ENCODE measurements at regions not wholly inside any gene's neighbourhood (a gene's known extent, or its start where the extent isn't known, plus 50 kb on each side); places are given as distances from the start of the nearest gene placed in this dataset.

DNA sequence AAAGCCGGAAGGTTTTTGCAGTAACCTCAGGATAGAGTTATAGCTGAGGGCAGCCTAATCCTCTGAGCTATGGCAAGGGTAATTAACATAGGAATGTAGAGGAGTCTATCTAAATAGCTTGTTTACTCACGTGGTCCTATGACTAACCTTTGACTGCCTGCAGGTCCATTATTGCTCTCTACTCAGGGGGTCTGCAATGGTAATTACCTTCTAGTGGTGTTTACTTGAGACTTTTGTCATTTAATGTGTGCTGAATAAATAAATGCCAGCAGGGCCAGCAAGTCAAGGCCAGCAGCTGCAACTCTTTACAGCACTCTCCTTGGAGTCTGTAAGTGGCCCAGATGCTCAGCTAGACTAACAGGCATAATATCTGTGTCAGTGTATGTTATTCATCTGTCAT lies 212.7 kb upstream of the FMR1 start:
- Histone ChIP-seq H3K9me2 (ENCODE audit: insufficient read depth, low read length) (no peaks in the 10 kb centered on the region), H3K27me3 (ENCODE audit: insufficient read depth, low read depth, low read length) (no peaks in the 10 kb centered on the region), H3K79me2 (replicated peaks; ENCODE audit: insufficient read depth, low read length) (no peaks in the 10 kb centered on the region), H2AFZ (ENCODE audit: low read depth, low read length) (no peak overlapping the region), H3F3A (ENCODE audit: insufficient read depth, low read length, poor library complexity, severe bottlenecking) (no peaks in the 10 kb centered on the region), H3K9ac (ENCODE audit: low read length) (no peak overlapping the region), H3K27ac (ENCODE audit: low read length) (no peak overlapping the region), H3K36me3 (ENCODE audit: insufficient read depth, low read length) (no peaks in the 10 kb centered on the region), H4K20me1 (ENCODE audit: insufficient read depth) (no peaks in the 10 kb centered on the region), H3K9me3 (ENCODE audit: low read length) (no peaks in the 10 kb centered on the region), H3K4me3 (ENCODE audit: low read length) (no peak overlapping the region), H3K4me2 (ENCODE audit: low read length) (no peak overlapping the region)
- TF ChIP-seq TAF1 (IDR thresholded peaks at IDR 0.05; ENCODE audit: low read depth) (no peak), EZH2 (IDR thresholded peaks at IDR 0.05; ENCODE audit: borderline replicate concordance, insufficient read depth, low read length, poor library complexity, severe bottlenecking) (no peak), MXI1 (conservative IDR thresholded peaks at IDR 0.05; ENCODE audit: poor library complexity, severe bottlenecking) (no peak), SMC3 (conservative IDR thresholded peaks at IDR 0.05; ENCODE audit: poor library complexity) (no peak), EP300 (conservative IDR thresholded peaks at IDR 0.05; ENCODE audit: poor library complexity, severe bottlenecking) (no peak), RAD21 (conservative IDR thresholded peaks at IDR 0.05) (no peak), POLR2AphosphoS5 (IDR thresholded peaks at IDR 0.05) (no peak)
- TF ChIP-seq, protein P1, sequence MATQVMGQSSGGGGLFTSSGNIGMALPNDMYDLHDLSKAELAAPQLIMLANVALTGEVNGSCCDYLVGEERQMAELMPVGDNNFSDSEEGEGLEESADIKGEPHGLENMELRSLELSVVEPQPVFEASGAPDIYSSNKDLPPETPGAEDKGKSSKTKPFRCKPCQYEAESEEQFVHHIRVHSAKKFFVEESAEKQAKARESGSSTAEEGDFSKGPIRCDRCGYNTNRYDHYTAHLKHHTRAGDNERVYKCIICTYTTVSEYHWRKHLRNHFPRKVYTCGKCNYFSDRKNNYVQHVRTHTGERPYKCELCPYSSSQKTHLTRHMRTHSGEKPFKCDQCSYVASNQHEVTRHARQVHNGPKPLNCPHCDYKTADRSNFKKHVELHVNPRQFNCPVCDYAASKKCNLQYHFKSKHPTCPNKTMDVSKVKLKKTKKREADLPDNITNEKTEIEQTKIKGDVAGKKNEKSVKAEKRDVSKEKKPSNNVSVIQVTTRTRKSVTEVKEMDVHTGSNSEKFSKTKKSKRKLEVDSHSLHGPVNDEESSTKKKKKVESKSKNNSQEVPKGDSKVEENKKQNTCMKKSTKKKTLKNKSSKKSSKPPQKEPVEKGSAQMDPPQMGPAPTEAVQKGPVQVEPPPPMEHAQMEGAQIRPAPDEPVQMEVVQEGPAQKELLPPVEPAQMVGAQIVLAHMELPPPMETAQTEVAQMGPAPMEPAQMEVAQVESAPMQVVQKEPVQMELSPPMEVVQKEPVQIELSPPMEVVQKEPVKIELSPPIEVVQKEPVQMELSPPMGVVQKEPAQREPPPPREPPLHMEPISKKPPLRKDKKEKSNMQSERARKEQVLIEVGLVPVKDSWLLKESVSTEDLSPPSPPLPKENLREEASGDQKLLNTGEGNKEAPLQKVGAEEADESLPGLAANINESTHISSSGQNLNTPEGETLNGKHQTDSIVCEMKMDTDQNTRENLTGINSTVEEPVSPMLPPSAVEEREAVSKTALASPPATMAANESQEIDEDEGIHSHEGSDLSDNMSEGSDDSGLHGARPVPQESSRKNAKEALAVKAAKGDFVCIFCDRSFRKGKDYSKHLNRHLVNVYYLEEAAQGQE (IDR thresholded peaks at IDR 0.05; ENCODE audit: borderline replicate concordance): no peak
- TF ChIP-seq, protein P2, sequence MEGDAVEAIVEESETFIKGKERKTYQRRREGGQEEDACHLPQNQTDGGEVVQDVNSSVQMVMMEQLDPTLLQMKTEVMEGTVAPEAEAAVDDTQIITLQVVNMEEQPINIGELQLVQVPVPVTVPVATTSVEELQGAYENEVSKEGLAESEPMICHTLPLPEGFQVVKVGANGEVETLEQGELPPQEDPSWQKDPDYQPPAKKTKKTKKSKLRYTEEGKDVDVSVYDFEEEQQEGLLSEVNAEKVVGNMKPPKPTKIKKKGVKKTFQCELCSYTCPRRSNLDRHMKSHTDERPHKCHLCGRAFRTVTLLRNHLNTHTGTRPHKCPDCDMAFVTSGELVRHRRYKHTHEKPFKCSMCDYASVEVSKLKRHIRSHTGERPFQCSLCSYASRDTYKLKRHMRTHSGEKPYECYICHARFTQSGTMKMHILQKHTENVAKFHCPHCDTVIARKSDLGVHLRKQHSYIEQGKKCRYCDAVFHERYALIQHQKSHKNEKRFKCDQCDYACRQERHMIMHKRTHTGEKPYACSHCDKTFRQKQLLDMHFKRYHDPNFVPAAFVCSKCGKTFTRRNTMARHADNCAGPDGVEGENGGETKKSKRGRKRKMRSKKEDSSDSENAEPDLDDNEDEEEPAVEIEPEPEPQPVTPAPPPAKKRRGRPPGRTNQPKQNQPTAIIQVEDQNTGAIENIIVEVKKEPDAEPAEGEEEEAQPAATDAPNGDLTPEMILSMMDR (IDR thresholded peaks at IDR 0.05; ENCODE audit: poor library complexity, severe bottlenecking): no peak

DNA sequence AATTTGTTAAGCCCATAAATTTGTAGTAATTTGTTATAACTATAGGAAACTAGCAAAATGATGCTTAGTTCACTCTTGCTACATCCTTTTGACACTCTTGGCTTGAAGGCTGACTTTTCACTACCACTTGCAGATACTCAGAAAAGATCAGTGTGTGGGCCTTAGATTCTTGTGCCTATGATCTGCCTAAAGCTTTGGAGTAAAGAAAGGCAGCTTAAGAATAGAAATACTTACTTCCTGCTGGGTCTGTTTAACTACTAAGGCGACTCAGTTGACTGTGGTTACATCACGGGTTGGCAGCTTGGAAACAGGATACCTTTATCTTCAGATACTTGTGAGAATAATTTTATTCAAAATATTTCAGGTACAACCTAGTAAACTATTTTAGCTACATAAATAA lies 201.4 kb upstream of the FMR1 start:
- Histone ChIP-seq H3K4me3 (ENCODE audit: low read length) (no peak overlapping the region), H3K27me3 (ENCODE audit: insufficient read depth, low read depth, low read length) (no peaks in the 10 kb centered on the region), H3K9me3 (ENCODE audit: low read length) (no peaks in the 10 kb centered on the region), H3K9ac (ENCODE audit: low read length) (no peak overlapping the region), H3K9me2 (ENCODE audit: insufficient read depth, low read length) (no peaks in the 10 kb centered on the region), H4K20me1 (ENCODE audit: insufficient read depth) (no peaks in the 10 kb centered on the region), H2AFZ (ENCODE audit: low read depth, low read length) (no peak overlapping the region), H3K79me2 (replicated peaks; ENCODE audit: insufficient read depth, low read length) (no peaks in the 10 kb centered on the region), H3K27ac (ENCODE audit: low read length) (no peak overlapping the region), H3K4me2 (ENCODE audit: low read length) (no peak overlapping the region), H3K36me3 (ENCODE audit: insufficient read depth, low read length) (no peaks in the 10 kb centered on the region), H3F3A (ENCODE audit: insufficient read depth, low read length, poor library complexity, severe bottlenecking) (no peaks in the 10 kb centered on the region)
- no peak for TF ChIP-seq MXI1 (conservative IDR thresholded peaks at IDR 0.05; ENCODE audit: poor library complexity, severe bottlenecking)

DNA sequence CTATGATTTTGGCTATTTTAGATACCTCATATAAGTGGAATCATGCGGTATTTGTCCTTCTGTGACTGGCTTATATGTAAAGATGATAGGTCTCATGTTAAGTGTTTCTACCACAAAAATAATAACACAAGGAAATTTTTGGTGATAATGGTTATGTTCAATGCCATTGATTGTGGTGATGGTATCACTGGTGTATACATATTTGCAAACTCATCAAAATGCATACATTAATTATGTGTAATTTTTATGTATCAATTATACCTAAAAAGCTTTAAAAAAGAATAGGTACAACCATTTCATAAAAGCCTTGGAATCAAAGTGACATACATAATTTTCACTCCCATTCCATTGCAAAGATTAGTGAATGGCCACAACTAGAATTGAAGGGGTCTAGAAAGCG lies 178.3 kb upstream of the FMR1 start:
- TF ChIP-seq MXI1 (conservative IDR thresholded peaks at IDR 0.05; ENCODE audit: poor library complexity, severe bottlenecking): no peak
- no peak for TF ChIP-seq POLR2AphosphoS5 (IDR thresholded peaks at IDR 0.05)
- TF ChIP-seq SMC3 (conservative IDR thresholded peaks at IDR 0.05; ENCODE audit: poor library complexity): no peak
- TF ChIP-seq RAD21 (conservative IDR thresholded peaks at IDR 0.05): no peak
- TF ChIP-seq EP300 (conservative IDR thresholded peaks at IDR 0.05; ENCODE audit: poor library complexity, severe bottlenecking): no peak
- TF ChIP-seq, protein P2 (IDR thresholded peaks at IDR 0.05; ENCODE audit: poor library complexity, severe bottlenecking): no peak
- no peak for TF ChIP-seq EZH2 (IDR thresholded peaks at IDR 0.05; ENCODE audit: borderline replicate concordance, insufficient read depth, low read length, poor library complexity, severe bottlenecking)
- TF ChIP-seq, protein P1 (IDR thresholded peaks at IDR 0.05; ENCODE audit: borderline replicate concordance): no peak
- TF ChIP-seq TAF1 (IDR thresholded peaks at IDR 0.05; ENCODE audit: low read depth): no peak
- H3K79me2 ChIP-seq (replicated peaks; ENCODE audit: insufficient read depth, low read length): no peaks in the 10 kb centered on the region
- H3K9me3 ChIP-seq (ENCODE audit: low read length): no peaks in the 10 kb centered on the region
- no peaks in the 10 kb centered on the region for H3K27me3 ChIP-seq (ENCODE audit: insufficient read depth, low read depth, low read length)
- no peak overlapping the region for H3K27ac ChIP-seq (ENCODE audit: low read length)
- no peak overlapping the region for H3K4me3 ChIP-seq (ENCODE audit: low read length)
- H4K20me1 ChIP-seq (ENCODE audit: insufficient read depth): no peaks in the 10 kb centered on the region
- no peaks in the 10 kb centered on the region for H3F3A ChIP-seq (ENCODE audit: insufficient read depth, low read length, poor library complexity, severe bottlenecking)
- H3K9ac ChIP-seq (ENCODE audit: low read length): no peak overlapping the region
- no peaks in the 10 kb centered on the region for H3K9me2 ChIP-seq (ENCODE audit: insufficient read depth, low read length)
- no peak overlapping the region for H3K4me2 ChIP-seq (ENCODE audit: low read length)
- H2AFZ ChIP-seq (ENCODE audit: low read depth, low read length): no peak overlapping the region
- no peaks in the 10 kb centered on the region for H3K36me3 ChIP-seq (ENCODE audit: insufficient read depth, low read length)

Data from neural cell (in vitro differentiated cells).